GM12878 (cell line): ENCODE measurements at regions not wholly inside any gene's neighbourhood (a gene's known extent, or its start where the extent isn't known, plus 50 kb on each side); places are given as distances from the start of the nearest gene placed in this dataset.

Source experiments
- ATAC-seq: fragments of 200-7000 bp; cut with Tn5 transposase; 3 replicates; pipeline ENCODE4 v1.9.1; 2020; ENCODE audit warnings: mild to moderate bottlenecking, moderate library complexity
- BruUV-seq: library from RNA; stranded (reverse); fragments of 400-500 nt; replicated peaks from 2 replicates; lab custom pipeline; 2021; lab: Mats Ljungman, UMichigan
- CTCF ChIA-PET: fragments of 300-600 bp; sonication (Branson Sonifier 250); formaldehyde crosslinking; extraction: SDS; loops from one replicate; lab custom pipeline; 2021; ENCODE audit warnings: inconsistent platforms; lab: Yijun Ruan, JAX
- POLR2A ChIA-PET: fragments of 350-600 bp; formaldehyde crosslinking; extraction: SDS; loops from one replicate; lab custom pipeline; 2021; ENCODE audit warnings: inconsistent platforms; lab: Charles Lee
- RAD21 ChIA-PET: fragments of 300-600 bp; sonication (Branson Sonifier 250); formaldehyde crosslinking; loops from one replicate; lab custom pipeline; 2023; ENCODE audit warnings: antibody characterized with exemption; ENCODE audit not compliant: unreplicated experiment; lab: Charles Lee
- SMC1A ChIA-PET: fragments of 300-600 bp; sonication (Branson Sonifier 250); formaldehyde crosslinking; loops from one replicate; lab custom pipeline; 2023; ENCODE audit not compliant: unreplicated experiment, uncharacterized antibody; lab: Charles Lee
- DNase-seq: peaks from one replicate; pipeline ENCODE4 v3.0.0-alpha.2; 2011; ENCODE audit warnings: low read depth, low spot score
- FAIRE-seq: peaks from 3 replicates; lab custom pipeline; 2011; peaks lifted over from hg19 to GRCh38; lab: Jason Lieb, UNC
- H2AFZ ChIP-seq: 2 replicates; pipeline ENCODE4 v1.6.0; 2011; ENCODE audit warnings: low read depth, low read length, control low read depth; ENCODE audit not compliant: control insufficient read depth
- H3K27ac ChIP-seq: 2 replicates; pipeline ENCODE4 v1.5.1; 2011; ENCODE audit warnings: control low read depth; ENCODE audit not compliant: control insufficient read depth, insufficient read depth
- H3K27me3 ChIP-seq, 2 experiments: replicated peaks in 1 of 2; 2 replicates each; pipeline versions ENCODE4 v1.6.0 to v1.6.1; 2011; ENCODE audit warnings: low read length in 1 of 2; ENCODE audit not compliant: control insufficient read depth in 2 of 2, insufficient read depth in 2 of 2
- H3K36me3 ChIP-seq, 2 experiments: 2 replicates each; pipeline ENCODE4 v1.5.1; 2011; ENCODE audit warnings: low read length in 1 of 2; ENCODE audit not compliant: control insufficient read depth in 2 of 2, insufficient read depth in 2 of 2
- H3K4me1 ChIP-seq: 2 replicates; pipeline ENCODE4 v1.6.1; 2011; ENCODE audit warnings: mild to moderate bottlenecking, low read length, moderate library complexity, mixed read lengths; ENCODE audit not compliant: control insufficient read depth, insufficient read depth
- H3K4me2 ChIP-seq: 2 replicates; pipeline ENCODE4 v1.6.0; 2011; ENCODE audit warnings: control low read depth; ENCODE audit not compliant: control insufficient read depth, insufficient read depth
- H3K4me3 ChIP-seq: fragments of 200-600 bp; sonication (generic); 2 replicates; pipeline ENCODE4 v1.5.1; 2016
- H3K79me2 ChIP-seq: 2 replicates; pipeline ENCODE4 v1.6.0; 2011; ENCODE audit warnings: low read length; ENCODE audit not compliant: control insufficient read depth, insufficient read depth
- H3K9ac ChIP-seq: 2 replicates; pipeline ENCODE4 v1.8.0; 2011; ENCODE audit warnings: low read length, control low read depth, mixed read lengths; ENCODE audit not compliant: control insufficient read depth, insufficient read depth
- H3K9me3 ChIP-seq: replicated peaks from 3 replicates; pipeline ENCODE4 v1.5.1; 2011; ENCODE audit warnings: mild to moderate bottlenecking, low read length; ENCODE audit not compliant: control insufficient read depth, insufficient read depth
- H4K20me1 ChIP-seq: 2 replicates; pipeline ENCODE4 v1.6.0; 2011; ENCODE audit not compliant: control insufficient read depth, insufficient read depth
- ATF7 ChIP-seq: fragments of 450-650 bp; IDR thresholded peaks from 2 replicates; pipeline ENCODE4 v1.6.1; 2016; ENCODE audit warnings: low read depth, mild to moderate bottlenecking
- HDAC6 ChIP-seq: fragments of 200-600 bp; sonication (generic); IDR thresholded peaks from one replicate; pipeline ENCODE4 v1.8.0; 2017; ENCODE audit warnings: antibody characterized with exemption; ENCODE audit not compliant: unreplicated experiment
- MEF2A ChIP-seq: IDR thresholded peaks from 2 replicates; pipeline ENCODE4 v1.6.1; 2011; ENCODE audit warnings: low read depth, mild to moderate bottlenecking, low read length, moderate library complexity; ENCODE audit not compliant: insufficient read depth
- MYC ChIP-seq: IDR thresholded peaks from 2 replicates; pipeline ENCODE4 v1.6.1; 2011; ENCODE audit warnings: mild to moderate bottlenecking, low read length, moderate library complexity, inconsistent platforms; ENCODE audit not compliant: insufficient read depth, insufficient replicate concordance, insufficient read length, severe bottlenecking
- ZBTB4 ChIP-seq: fragments of 450-650 bp; formaldehyde crosslinking; IDR thresholded peaks from 2 replicates; pipeline ENCODE4 v1.4.0; 2022; ENCODE audit warnings: mild to moderate bottlenecking, moderate library complexity
- WGBS: methylation state at CpG from one replicate; pipeline ENCODE4 v1.1.6; 2016; ENCODE audit warnings: low lambda C conversion rate; ENCODE audit not compliant: insufficient replicate concordance, insufficient coverage; ENCODE audit errors: missing lambda C conversion rate; 5-methylcytosine and 5-hydroxymethylcytosine counted together
- in situ Hi-C: fragments of 300-500 bp; cut with MboI; formaldehyde crosslinking; loops from 9 replicates; pipeline ENCODE4 v1.14.3; 2018; ENCODE audit warnings: mixed read lengths
- intact Hi-C: fragments of 100-400 bp; cut with micrococcal nuclease; formaldehyde crosslinking; loops from one replicate; pipeline ENCODE4 v1.14.2; 2022; ENCODE audit not compliant: unreplicated experiment
- TF ChIP-seq, protein P1 (sequence below): IDR thresholded peaks from 2 replicates; pipeline ENCODE4 v1.6.1; 2012; ENCODE audit warnings: low read depth, low read length, improper control_type of control experiment
- TF ChIP-seq, protein P2 (sequence below): fragments of 450-650 bp; IDR thresholded peaks from 2 replicates; pipeline ENCODE4 v1.6.1; 2017; ENCODE audit warnings: mild to moderate bottlenecking
- TF ChIP-seq, protein P3 (sequence below): IDR thresholded peaks from 2 replicates; pipeline ENCODE4 v1.6.1; 2012; ENCODE audit warnings: low read length, inconsistent platforms

DNA sequence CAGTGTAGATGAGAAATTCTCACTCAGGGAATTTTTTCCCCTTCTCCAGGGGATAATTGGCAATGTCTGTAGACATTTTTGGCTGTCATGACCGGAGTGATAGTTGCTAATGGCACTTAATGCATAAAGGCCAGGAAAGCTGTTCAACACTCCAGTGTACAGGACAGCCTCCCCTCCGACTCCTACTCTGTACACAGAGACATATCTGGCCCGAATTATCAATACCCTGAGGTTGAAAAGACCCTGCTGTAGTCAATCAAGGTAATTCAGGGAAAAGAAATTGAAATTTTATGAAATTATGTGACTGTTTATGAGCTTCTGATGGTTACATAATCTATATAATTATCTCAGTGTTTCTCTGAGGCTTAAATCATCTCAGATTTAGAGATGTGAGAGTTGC is 720.7 kb downstream of the OLFM4 start:
- no peak for TF ChIP-seq MEF2A
- TF ChIP-seq ZBTB4 (CRISPR knock-in tag), result no peak
- TF ChIP-seq, protein P1, sequence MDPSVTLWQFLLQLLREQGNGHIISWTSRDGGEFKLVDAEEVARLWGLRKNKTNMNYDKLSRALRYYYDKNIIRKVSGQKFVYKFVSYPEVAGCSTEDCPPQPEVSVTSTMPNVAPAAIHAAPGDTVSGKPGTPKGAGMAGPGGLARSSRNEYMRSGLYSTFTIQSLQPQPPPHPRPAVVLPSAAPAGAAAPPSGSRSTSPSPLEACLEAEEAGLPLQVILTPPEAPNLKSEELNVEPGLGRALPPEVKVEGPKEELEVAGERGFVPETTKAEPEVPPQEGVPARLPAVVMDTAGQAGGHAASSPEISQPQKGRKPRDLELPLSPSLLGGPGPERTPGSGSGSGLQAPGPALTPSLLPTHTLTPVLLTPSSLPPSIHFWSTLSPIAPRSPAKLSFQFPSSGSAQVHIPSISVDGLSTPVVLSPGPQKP, result no peak
- TF ChIP-seq ATF7, result no peak
- TF ChIP-seq, protein P2, sequence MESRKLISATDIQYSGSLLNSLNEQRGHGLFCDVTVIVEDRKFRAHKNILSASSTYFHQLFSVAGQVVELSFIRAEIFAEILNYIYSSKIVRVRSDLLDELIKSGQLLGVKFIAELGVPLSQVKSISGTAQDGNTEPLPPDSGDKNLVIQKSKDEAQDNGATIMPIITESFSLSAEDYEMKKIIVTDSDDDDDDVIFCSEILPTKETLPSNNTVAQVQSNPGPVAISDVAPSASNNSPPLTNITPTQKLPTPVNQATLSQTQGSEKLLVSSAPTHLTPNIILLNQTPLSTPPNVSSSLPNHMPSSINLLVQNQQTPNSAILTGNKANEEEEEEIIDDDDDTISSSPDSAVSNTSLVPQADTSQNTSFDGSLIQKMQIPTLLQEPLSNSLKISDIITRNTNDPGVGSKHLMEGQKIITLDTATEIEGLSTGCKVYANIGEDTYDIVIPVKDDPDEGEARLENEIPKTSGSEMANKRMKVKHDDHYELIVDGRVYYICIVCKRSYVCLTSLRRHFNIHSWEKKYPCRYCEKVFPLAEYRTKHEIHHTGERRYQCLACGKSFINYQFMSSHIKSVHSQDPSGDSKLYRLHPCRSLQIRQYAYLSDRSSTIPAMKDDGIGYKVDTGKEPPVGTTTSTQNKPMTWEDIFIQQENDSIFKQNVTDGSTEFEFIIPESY, result no peak
- TF ChIP-seq, protein P3, sequence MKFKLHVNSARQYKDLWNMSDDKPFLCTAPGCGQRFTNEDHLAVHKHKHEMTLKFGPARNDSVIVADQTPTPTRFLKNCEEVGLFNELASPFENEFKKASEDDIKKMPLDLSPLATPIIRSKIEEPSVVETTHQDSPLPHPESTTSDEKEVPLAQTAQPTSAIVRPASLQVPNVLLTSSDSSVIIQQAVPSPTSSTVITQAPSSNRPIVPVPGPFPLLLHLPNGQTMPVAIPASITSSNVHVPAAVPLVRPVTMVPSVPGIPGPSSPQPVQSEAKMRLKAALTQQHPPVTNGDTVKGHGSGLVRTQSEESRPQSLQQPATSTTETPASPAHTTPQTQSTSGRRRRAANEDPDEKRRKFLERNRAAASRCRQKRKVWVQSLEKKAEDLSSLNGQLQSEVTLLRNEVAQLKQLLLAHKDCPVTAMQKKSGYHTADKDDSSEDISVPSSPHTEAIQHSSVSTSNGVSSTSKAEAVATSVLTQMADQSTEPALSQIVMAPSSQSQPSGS, result no peak
- TF ChIP-seq MYC, result no peak
- TF ChIP-seq HDAC6, result no peak
- FAIRE-seq (no peak), ATAC-seq (no peak), DNase-seq (no peak)
- Histone ChIP-seq H3K4me1 (no peaks in the 10 kb centered on the region), H3K9ac (no peak overlapping the region), H3K4me2 (no peak overlapping the region), H3K9me3 (no peaks in the 10 kb centered on the region), H2AFZ (no peak overlapping the region), H3K79me2 (no peaks in the 10 kb centered on the region), H3K4me3 (no peak overlapping the region), H3K27ac (no peak overlapping the region), H3K27me3 (no peaks in the 10 kb centered on the region), H3K36me3 (no peaks in the 10 kb centered on the region), H4K20me1 (no peaks in the 10 kb centered on the region)
- 3% methylated on average over 3 of the region's 3 CpGs for WGBS
- ChIA-PET SMC1A (no interaction called here), RAD21 (no interaction called here), POLR2A (no interaction called here), CTCF (no interaction called here)
- no TSS peak for BruUV-seq
- intact Hi-C loops (no loop called here), in situ Hi-C loops (no loop called here)
